DOHH2 (cell line): ENCODE measurements at regions not wholly inside any gene's neighbourhood (a gene's known extent, or its start where the extent isn't known, plus 50 kb on each side); places are given as distances from the start of the nearest gene placed in this dataset.

Experiments used
- EZH2phosphoT487 ChIP-seq: fragments of 200-600 bp; sonication (generic); IDR thresholded peaks from 2 replicates; pipeline ENCODE4 v1.6.1; 2017; ENCODE audit warnings: borderline replicate concordance, mild to moderate bottlenecking, antibody characterized with exemption, low read length, moderate library complexity, mixed read lengths
- TF ChIP-seq, protein P1 (sequence below): fragments of 200-600 bp; sonication (generic); IDR thresholded peaks from one replicate; pipeline ENCODE4 v1.5.1; 2014; ENCODE audit warnings: antibody characterized with exemption, mild to moderate bottlenecking, low read depth, low read length; ENCODE audit not compliant: poor library complexity, severe bottlenecking

DNA sequence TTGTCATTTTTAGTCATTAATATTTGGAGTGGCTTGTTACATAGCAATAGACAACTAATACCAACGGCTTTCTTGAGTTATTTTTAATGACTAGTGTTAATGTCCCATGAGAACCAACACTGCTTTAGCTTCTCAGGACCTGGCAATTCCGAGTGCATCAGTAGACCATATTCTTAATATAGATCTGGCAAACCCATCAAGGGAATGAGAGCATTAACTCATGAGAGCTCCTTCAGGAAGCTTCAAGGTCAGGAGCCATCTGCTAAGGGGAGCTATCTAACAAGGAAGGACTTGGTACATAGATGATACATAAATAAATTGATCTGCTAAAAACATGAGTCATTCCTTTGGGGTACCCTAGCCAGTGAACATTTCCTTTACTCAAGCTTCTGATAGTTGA is 122.6 kb upstream of the EPHA3 start:
- TF ChIP-seq, protein P1, sequence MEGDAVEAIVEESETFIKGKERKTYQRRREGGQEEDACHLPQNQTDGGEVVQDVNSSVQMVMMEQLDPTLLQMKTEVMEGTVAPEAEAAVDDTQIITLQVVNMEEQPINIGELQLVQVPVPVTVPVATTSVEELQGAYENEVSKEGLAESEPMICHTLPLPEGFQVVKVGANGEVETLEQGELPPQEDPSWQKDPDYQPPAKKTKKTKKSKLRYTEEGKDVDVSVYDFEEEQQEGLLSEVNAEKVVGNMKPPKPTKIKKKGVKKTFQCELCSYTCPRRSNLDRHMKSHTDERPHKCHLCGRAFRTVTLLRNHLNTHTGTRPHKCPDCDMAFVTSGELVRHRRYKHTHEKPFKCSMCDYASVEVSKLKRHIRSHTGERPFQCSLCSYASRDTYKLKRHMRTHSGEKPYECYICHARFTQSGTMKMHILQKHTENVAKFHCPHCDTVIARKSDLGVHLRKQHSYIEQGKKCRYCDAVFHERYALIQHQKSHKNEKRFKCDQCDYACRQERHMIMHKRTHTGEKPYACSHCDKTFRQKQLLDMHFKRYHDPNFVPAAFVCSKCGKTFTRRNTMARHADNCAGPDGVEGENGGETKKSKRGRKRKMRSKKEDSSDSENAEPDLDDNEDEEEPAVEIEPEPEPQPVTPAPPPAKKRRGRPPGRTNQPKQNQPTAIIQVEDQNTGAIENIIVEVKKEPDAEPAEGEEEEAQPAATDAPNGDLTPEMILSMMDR, result no peak
- no peak for TF ChIP-seq EZH2phosphoT487
